ENCODE measurements at regions not wholly inside any gene's neighbourhood (a gene's known extent, or its start where the extent isn't known, plus 50 kb on each side); places are given as distances from the start of the nearest gene placed in this dataset.

DNA sequence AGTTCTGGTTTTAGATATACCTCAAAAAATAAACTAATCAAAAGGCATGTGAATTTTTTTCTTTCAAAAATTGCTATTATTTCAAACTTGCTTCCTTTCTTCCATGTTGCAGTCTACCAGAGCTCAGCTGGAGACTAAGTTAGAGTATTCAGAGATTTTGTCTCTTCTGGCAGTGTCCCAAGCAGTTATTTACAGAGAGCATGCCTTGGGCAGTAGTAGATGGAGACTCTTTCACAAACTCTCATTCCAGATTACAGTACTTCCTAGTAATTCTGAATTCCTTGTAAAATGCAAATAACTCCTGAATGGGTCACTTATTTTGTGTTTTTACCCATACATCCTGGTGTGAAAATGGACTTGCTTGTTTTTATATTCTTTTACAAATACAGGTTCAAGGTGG lies 703.4 kb downstream of the EPHA7 start:
- Histone ChIP-seq H3K9me3 (no peaks in the 10 kb centered on the region), H3K36me3 (no peaks in the 10 kb centered on the region), H3K4me3 (no peak overlapping the region), H3K4me1 (no peaks in the 10 kb centered on the region), H3K27me3 (no peaks in the 10 kb centered on the region), H3K27ac (no peak overlapping the region)
- ATAC-seq (ENCODE audit: low FRiP score in 2 of 2): no peak
- no peak for TF ChIP-seq POLR2A (IDR thresholded peaks at IDR 0.05)
- TF ChIP-seq, protein P1, sequence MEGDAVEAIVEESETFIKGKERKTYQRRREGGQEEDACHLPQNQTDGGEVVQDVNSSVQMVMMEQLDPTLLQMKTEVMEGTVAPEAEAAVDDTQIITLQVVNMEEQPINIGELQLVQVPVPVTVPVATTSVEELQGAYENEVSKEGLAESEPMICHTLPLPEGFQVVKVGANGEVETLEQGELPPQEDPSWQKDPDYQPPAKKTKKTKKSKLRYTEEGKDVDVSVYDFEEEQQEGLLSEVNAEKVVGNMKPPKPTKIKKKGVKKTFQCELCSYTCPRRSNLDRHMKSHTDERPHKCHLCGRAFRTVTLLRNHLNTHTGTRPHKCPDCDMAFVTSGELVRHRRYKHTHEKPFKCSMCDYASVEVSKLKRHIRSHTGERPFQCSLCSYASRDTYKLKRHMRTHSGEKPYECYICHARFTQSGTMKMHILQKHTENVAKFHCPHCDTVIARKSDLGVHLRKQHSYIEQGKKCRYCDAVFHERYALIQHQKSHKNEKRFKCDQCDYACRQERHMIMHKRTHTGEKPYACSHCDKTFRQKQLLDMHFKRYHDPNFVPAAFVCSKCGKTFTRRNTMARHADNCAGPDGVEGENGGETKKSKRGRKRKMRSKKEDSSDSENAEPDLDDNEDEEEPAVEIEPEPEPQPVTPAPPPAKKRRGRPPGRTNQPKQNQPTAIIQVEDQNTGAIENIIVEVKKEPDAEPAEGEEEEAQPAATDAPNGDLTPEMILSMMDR (IDR thresholded peaks at IDR 0.05): no peak
- no peak for TF ChIP-seq EP300 (IDR thresholded peaks at IDR 0.05)
- no peak for TF ChIP-seq POLR2AphosphoS5 (IDR thresholded peaks at IDR 0.05)
- no peak for DNase-seq

DNA sequence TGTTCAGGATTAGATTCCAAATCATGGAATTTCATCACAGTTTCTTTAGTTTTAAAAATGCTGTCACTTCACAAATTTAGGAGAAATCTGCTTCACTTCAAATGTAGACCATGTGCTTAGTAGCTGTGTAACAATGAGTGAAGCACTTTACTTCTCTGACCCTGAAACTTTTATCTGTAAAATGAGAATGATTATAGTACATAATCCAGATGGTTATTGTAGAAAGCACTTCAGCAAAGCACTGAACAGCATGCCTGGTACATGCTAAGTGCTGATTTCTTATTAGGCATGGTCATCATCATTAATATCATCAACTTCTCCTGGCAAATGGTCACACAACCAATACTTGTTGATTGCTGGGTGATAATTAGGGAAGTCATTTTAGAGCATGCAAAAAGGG lies 705.0 kb downstream of the EPHA7 start:
- DNase-seq (no peak), ATAC-seq (ENCODE audit: low FRiP score in 2 of 2) (no peak)
- Histone ChIP-seq H3K27me3 (no peaks in the 10 kb centered on the region), H3K36me3 (no peaks in the 10 kb centered on the region), H3K4me1 (no peaks in the 10 kb centered on the region), H3K9me3 (no peaks in the 10 kb centered on the region), H3K27ac (no peak overlapping the region), H3K4me3 (no peak overlapping the region)
- TF ChIP-seq EP300 (IDR thresholded peaks at IDR 0.05) (no peak), POLR2A (IDR thresholded peaks at IDR 0.05) (no peak), POLR2AphosphoS5 (IDR thresholded peaks at IDR 0.05) (no peak)
- TF ChIP-seq, protein P1 (IDR thresholded peaks at IDR 0.05): no peak

DNA sequence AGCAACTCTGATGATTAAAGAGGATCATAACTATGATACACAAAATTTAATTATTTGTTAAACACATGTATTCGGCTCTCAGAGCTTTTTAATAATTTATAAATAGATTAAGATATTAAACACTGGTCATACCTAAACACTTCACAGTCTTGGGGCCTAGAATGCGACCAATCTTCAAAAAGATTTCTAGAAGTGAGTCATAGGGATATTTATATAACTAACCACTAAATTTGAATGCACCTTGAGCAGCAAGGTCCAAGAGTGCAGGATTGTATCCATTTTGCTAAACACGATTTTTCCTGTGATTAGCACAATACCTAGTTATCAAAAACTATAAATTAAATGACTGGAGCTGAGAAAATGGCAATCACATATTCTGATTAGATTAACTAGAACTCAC lies 709.3 kb downstream of the EPHA7 start:
- H3K4me1 ChIP-seq: no peaks in the 10 kb centered on the region
- no peaks in the 10 kb centered on the region for H3K36me3 ChIP-seq
- no peaks in the 10 kb centered on the region for H3K9me3 ChIP-seq
- 74% methylated on average over 3 of the region's 3 CpGs for WGBS, 2 donors
- ATAC-seq (ENCODE audit: low FRiP score in 2 of 2) (no peak), DNase-seq (no peak)
- no peak overlapping the region for H3K27ac ChIP-seq
- H3K27me3 ChIP-seq: no peaks in the 10 kb centered on the region
- TF ChIP-seq POLR2AphosphoS5 (IDR thresholded peaks at IDR 0.05) (no peak), EP300 (IDR thresholded peaks at IDR 0.05) (no peak), POLR2A (IDR thresholded peaks at IDR 0.05) (no peak)
- TF ChIP-seq, protein P1 (IDR thresholded peaks at IDR 0.05): no peak
- no peak overlapping the region for H3K4me3 ChIP-seq

DNA sequence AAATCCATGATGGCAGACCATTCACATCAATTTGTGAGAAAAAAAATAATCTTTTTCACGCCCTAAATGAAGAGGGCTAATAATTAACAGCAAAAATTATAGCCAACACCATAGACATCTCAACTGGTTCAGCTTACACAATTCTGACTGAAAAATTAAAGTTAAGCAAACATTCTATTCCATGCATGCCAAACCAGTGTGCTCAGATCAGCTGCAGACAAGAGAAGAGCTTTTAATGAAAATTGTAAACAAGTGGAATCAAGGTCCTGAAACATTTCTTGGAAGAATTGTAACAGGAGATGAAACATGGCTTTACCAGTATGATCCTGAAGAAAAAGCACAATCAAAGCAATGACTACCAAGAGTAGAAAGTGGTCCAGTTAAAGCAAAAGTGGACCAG lies 710.4 kb downstream of the EPHA7 start:
- no peak for ATAC-seq (ENCODE audit: low FRiP score in 2 of 2)
- Histone ChIP-seq H3K4me3 (no peak overlapping the region), H3K27me3 (no peaks in the 10 kb centered on the region), H3K36me3 (no peaks in the 10 kb centered on the region), H3K4me1 (no peaks in the 10 kb centered on the region), H3K9me3 (no peaks in the 10 kb centered on the region), H3K27ac (no peak overlapping the region)
- WGBS, 2 donors: 39 to 58% methylated on average over 1 of the region's 1 CpG
- TF ChIP-seq EP300 (IDR thresholded peaks at IDR 0.05): no peak
- TF ChIP-seq POLR2A (IDR thresholded peaks at IDR 0.05): no peak
- TF ChIP-seq, protein P1 (IDR thresholded peaks at IDR 0.05): no peak
- TF ChIP-seq POLR2AphosphoS5 (IDR thresholded peaks at IDR 0.05): no peak
- no peak for DNase-seq

DNA sequence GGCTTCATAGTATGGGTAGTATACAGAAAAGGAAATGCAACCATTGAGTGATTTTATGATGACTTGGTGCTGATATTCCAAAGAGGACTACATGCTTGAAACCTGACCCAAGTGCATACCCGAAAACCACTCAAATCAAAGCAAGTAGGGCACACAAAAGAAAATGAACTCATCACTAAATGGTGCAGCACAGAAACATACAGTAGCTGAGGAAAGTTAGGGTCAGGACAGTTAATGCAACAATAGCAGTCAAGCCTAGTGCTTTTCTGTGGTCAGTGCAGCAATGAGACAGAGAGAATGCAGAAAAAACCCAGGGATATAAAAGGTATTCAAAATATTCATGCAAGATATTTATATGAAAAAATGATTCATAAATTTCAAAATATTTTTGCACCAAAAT lies 711.1 kb downstream of the EPHA7 start:
- WGBS, 2 donors: 68 to 82% methylated on average over 1 of the region's 1 CpG
- Histone ChIP-seq H3K9me3 (no peaks in the 10 kb centered on the region), H3K4me1 (no peaks in the 10 kb centered on the region), H3K27ac (no peak overlapping the region), H3K27me3 (no peaks in the 10 kb centered on the region), H3K36me3 (no peaks in the 10 kb centered on the region), H3K4me3 (no peak overlapping the region)
- DNase-seq (no peak), ATAC-seq (ENCODE audit: low FRiP score in 2 of 2) (no peak)
- TF ChIP-seq POLR2AphosphoS5 (IDR thresholded peaks at IDR 0.05) (no peak), POLR2A (IDR thresholded peaks at IDR 0.05) (no peak), EP300 (IDR thresholded peaks at IDR 0.05) (no peak)
- TF ChIP-seq, protein P1 (IDR thresholded peaks at IDR 0.05): no peak

Data from upper lobe of left lung (tissue), 6 donors.